Smooth muscle cell (in vitro differentiated cells): ENCODE measurements at regions not wholly inside any gene's neighbourhood (a gene's known extent, or its start where the extent isn't known, plus 50 kb on each side); places are given as distances from the start of the nearest gene placed in this dataset.

ENCODE experiments used
- DNase-seq: peaks from one replicate; lab custom pipeline; 2025; ENCODE audit not compliant: unreplicated experiment; lab: John Stamatoyannopoulos, UW
- H2AFZ ChIP-seq: fragments of 200-600 bp; sonication (generic); 2 replicates; pipeline ENCODE4 v1.6.0; 2016; ENCODE audit warnings: antibody characterized with exemption, low read depth, mild to moderate bottlenecking
- H3F3A ChIP-seq: fragments of 200-600 bp; sonication (generic); 2 replicates; pipeline ENCODE4 v1.6.0; 2017; ENCODE audit warnings: antibody characterized with exemption, low read depth
- H3K27ac ChIP-seq: fragments of 200-600 bp; sonication (generic); 2 replicates; pipeline ENCODE4 v1.5.1; 2016; ENCODE audit warnings: low read depth, mild to moderate bottlenecking
- H3K27me3 ChIP-seq: fragments of 200-600 bp; sonication (generic); 2 replicates; pipeline ENCODE4 v1.6.1; 2016; ENCODE audit warnings: low read depth, mild to moderate bottlenecking
- H3K36me3 ChIP-seq: fragments of 200-600 bp; sonication (generic); 2 replicates; pipeline ENCODE4 v1.5.1; 2016; ENCODE audit warnings: low read depth
- H3K4me1 ChIP-seq: fragments of 200-600 bp; sonication (generic); 2 replicates; pipeline ENCODE4 v1.5.1; 2016; ENCODE audit warnings: low read depth
- H3K4me2 ChIP-seq: fragments of 200-600 bp; sonication (generic); 2 replicates; pipeline ENCODE4 v1.6.0; 2016; ENCODE audit warnings: mild to moderate bottlenecking
- H3K4me3 ChIP-seq: fragments of 200-600 bp; sonication (generic); 2 replicates; pipeline ENCODE4 v1.5.1; 2016; ENCODE audit warnings: mild to moderate bottlenecking
- H3K79me2 ChIP-seq: fragments of 200-600 bp; sonication (generic); 2 replicates; pipeline ENCODE4 v1.6.0; 2016; ENCODE audit warnings: low read depth, mild to moderate bottlenecking
- H3K9ac ChIP-seq: fragments of 200-600 bp; sonication (generic); 2 replicates; pipeline ENCODE4 v1.6.0; 2016; ENCODE audit warnings: low read depth
- H3K9me3 ChIP-seq: fragments of 200-600 bp; sonication (generic); replicated peaks from 2 replicates; pipeline ENCODE4 v1.5.1; 2016; ENCODE audit warnings: low read depth
- H4K20me1 ChIP-seq: fragments of 200-600 bp; sonication (generic); 2 replicates; pipeline ENCODE4 v1.6.0; 2016; ENCODE audit warnings: low read depth
- WGBS: methylation state at CpG from one replicate; pipeline ENCODE4 v1.1.7; 2016; ENCODE audit warnings: low lambda C conversion rate; 5-methylcytosine and 5-hydroxymethylcytosine counted together
- TF ChIP-seq, protein P1 (sequence below): fragments of 200-600 bp; sonication (generic); IDR thresholded peaks from 2 replicates; pipeline ENCODE4 v1.5.1; 2017; ENCODE audit warnings: borderline replicate concordance, mild to moderate bottlenecking, antibody characterized with exemption; ENCODE audit not compliant: insufficient read depth, poor library complexity, severe bottlenecking

DNA sequence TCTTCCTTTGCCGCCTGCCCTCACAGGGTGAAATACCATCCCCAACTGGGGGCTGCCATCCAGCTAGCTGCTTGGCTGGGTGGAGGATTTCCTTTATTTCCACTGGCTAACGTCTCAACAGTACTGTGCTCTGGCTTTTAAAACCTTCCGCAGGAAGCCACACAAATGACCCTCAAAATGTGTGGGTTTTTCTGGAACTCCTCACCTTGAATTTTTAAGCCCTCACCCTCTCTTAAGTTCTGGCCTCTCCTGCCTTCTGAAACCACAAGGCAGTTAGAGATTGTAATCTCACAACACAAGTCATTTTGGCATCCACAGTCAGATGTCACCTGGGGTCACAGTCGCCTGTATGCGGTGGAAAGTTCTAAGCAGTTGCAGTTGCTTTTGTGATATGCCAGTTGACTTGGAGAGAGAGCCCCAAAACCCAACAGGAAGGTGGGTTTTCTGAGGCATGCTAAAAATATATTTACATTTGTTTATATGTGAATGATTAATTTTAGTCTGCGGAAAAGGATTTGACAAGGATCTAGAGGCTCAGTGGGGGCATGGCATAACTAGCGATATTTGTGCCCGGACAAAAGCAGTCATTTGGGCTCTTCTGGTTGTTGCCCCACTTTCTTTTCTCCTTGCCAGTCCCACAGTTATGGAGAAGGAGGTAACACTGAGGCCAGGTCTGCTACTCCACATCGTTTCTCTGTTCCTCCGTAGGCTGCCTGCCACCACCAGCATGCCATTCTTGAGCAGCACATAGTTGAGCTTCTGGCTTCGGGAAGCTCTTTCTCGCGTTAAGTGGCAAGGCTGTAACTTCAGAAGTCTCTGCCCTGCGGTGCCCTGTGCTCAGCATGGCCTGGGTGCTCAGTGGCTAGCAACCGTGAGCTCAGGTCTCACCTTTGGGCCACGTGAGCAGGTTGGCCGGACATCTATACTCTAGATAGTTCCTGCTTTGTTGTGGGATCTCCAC is 335.3 kb downstream of the CD83 start:
- Histone ChIP-seq H3K27ac (no peak overlapping the region), H3K9me3 (peaks cover under 1% of the 10 kb centered on the region)
- WGBS = 84% methylated on average over 17 of the region's 17 CpGs

DNA sequence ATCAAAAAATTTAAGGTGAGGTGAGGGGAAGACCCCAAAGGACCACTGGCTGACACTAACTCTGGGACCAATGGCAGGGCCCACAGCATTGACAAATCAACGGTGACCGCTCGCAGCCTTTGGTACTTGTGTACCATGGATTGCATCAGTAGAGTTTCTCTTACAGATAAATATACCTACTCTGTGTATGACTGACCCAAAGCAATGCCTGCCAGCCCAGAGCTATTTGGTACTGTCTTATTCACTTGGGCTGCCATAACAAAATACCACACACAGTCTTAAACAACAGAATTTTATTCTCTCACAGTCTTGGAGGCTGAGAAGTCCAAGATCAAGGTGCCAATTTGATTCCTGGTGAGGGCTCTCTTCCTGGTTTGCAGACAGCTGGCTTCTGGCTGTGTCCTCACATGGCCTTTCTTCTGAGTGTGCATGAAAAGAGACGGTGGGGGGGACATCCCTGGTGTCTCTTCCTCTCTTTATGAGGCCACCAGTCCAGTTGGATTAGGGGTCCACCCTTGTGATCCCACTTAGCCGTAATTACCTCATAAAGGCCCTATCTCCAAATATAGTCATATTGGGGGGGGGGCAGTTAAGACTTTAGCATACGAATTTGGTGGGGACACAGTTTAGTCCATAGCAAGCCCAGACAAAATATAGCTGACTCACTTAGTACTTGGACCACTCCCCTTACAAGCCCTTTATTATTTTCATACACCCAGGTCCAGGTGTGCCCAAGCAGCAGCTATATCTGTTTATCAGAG is 336.3 kb downstream of the CD83 start:
- Histone ChIP-seq H3K79me2 (no peaks in the 10 kb centered on the region), H3K27ac (no peak overlapping the region), H3K9me3 (no peaks in the 10 kb centered on the region), H3F3A (no peaks in the 10 kb centered on the region), H3K4me3 (no peak overlapping the region), H3K4me2 (no peak overlapping the region), H2AFZ (no peak overlapping the region), H3K9ac (no peak overlapping the region), H3K36me3 (no peaks in the 10 kb centered on the region), H3K27me3 (no peaks in the 10 kb centered on the region), H3K4me1 (peaks cover 15% of the 10 kb centered on the region), H4K20me1 (no peaks in the 10 kb centered on the region)
- 89% methylated on average over 6 of the region's 6 CpGs for WGBS
- DNase-seq = no peak
- TF ChIP-seq, protein P1, sequence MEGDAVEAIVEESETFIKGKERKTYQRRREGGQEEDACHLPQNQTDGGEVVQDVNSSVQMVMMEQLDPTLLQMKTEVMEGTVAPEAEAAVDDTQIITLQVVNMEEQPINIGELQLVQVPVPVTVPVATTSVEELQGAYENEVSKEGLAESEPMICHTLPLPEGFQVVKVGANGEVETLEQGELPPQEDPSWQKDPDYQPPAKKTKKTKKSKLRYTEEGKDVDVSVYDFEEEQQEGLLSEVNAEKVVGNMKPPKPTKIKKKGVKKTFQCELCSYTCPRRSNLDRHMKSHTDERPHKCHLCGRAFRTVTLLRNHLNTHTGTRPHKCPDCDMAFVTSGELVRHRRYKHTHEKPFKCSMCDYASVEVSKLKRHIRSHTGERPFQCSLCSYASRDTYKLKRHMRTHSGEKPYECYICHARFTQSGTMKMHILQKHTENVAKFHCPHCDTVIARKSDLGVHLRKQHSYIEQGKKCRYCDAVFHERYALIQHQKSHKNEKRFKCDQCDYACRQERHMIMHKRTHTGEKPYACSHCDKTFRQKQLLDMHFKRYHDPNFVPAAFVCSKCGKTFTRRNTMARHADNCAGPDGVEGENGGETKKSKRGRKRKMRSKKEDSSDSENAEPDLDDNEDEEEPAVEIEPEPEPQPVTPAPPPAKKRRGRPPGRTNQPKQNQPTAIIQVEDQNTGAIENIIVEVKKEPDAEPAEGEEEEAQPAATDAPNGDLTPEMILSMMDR = no peak

More for the DNA sequence above, 335.3 kb downstream of the CD83 start:
- Histone ChIP-seq H3K9ac (no peak overlapping the region), H3K79me2 (no peaks in the 10 kb centered on the region), H3K27me3 (no peaks in the 10 kb centered on the region), H2AFZ (no peak overlapping the region), H4K20me1 (no peaks in the 10 kb centered on the region), H3F3A (no peaks in the 10 kb centered on the region), H3K4me2 (no peak overlapping the region), H3K36me3 (no peaks in the 10 kb centered on the region), H3K4me3 (no peak overlapping the region), H3K4me1 (peaks cover 15% of the 10 kb centered on the region)
- TF ChIP-seq, protein P1 = no peak
- no peak for DNase-seq

DNA sequence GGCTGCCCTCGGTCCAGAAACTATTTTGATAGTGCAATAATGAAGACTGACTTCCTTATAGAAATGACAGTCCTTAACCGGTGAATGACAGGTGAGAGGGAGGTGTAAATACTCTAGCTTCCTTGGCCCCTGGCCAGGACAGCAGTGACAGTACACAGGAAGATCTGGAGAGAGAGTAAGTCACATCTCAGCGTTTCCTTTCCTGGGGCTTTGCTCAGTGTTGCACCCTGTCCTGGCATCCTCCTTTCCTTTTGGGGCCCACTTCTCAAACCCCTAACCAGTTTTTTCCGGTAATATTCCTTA is 336.9 kb downstream of the CD83 start:
- no peaks in the 10 kb centered on the region for H3K36me3 ChIP-seq
- WGBS = 87% methylated on average over 4 of the region's 4 CpGs
- no peaks in the 10 kb centered on the region for H3K9me3 ChIP-seq
- H3K4me1 ChIP-seq = peaks cover 13% of the 10 kb centered on the region
- no peaks in the 10 kb centered on the region for H3K27me3 ChIP-seq
- no peaks in the 10 kb centered on the region for H3K79me2 ChIP-seq
- no peak overlapping the region for H2AFZ ChIP-seq
- no peaks in the 10 kb centered on the region for H4K20me1 ChIP-seq
- no peak for DNase-seq
- H3K27ac ChIP-seq = no peak overlapping the region
- H3F3A ChIP-seq = no peaks in the 10 kb centered on the region
- TF ChIP-seq, protein P1 = no peak
- H3K4me2 ChIP-seq = no peak overlapping the region
- no peak overlapping the region for H3K4me3 ChIP-seq
- no peak overlapping the region for H3K9ac ChIP-seq
